ENCODE measurements at regions not wholly inside any gene's neighbourhood (a gene's known extent, or its start where the extent isn't known, plus 50 kb on each side); places are given as distances from the start of the nearest gene placed in this dataset.

DNA sequence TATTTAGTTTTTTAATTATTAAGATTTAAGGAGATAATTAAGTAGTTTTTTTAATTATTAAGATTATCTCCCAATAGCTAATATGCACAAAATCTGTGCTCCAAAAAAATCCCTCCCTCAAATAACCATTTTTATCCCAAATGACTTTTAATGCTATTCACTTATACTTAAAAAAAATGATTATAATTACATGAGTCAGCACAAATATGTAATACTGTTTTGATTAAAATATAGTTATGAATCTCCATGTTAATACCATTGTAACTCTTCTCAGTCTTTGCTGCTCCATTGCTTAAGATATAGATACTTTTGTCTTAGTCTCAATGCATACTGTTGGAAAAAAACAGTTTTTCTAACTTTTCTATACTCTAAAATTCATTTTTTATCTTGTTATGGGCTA lies 1121.1 kb upstream of the ADGRL3 start:
- ChIA-PET CTCF (interaction anchor here (0.7 kb wide), 1 partner anchor 757 kb away, joined by 3 read pairs; no protein-coding TSS in a partner anchor), POLR2A (ENCODE audit: low non-redundant PET) (interaction anchor here (0.7 kb wide), 1 partner anchor 987 kb away, joined by 4 read pairs; no protein-coding TSS in a partner anchor)
- TF ChIP-seq, protein P1, sequence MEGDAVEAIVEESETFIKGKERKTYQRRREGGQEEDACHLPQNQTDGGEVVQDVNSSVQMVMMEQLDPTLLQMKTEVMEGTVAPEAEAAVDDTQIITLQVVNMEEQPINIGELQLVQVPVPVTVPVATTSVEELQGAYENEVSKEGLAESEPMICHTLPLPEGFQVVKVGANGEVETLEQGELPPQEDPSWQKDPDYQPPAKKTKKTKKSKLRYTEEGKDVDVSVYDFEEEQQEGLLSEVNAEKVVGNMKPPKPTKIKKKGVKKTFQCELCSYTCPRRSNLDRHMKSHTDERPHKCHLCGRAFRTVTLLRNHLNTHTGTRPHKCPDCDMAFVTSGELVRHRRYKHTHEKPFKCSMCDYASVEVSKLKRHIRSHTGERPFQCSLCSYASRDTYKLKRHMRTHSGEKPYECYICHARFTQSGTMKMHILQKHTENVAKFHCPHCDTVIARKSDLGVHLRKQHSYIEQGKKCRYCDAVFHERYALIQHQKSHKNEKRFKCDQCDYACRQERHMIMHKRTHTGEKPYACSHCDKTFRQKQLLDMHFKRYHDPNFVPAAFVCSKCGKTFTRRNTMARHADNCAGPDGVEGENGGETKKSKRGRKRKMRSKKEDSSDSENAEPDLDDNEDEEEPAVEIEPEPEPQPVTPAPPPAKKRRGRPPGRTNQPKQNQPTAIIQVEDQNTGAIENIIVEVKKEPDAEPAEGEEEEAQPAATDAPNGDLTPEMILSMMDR (conservative IDR thresholded peaks at IDR 0.05; ENCODE audit: low read depth): no peak
- no peak overlapping the region for H3K27ac ChIP-seq
- DNase-seq (ENCODE audit: low spot score): no peak

DNA sequence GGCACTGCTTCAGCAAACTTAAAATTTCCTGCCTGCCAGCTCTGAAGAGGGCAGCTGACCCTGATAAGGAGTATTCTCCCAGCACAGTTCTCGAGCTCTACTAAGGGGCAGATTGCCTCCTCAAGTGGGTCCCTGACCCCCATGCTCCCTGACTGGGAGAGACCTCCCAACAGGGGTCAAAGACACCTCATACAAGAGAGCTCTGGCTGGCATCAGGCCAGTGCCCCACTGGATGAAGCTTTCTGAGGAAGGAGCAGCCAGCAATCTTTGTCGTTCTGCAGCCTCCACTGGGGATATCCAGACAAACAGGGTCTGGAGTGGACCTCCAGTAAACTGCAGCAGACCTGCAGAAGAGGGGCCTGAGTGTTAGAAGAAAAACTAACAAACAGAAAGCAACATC lies 1118.3 kb upstream of the ADGRL3 start:
- ChIA-PET POLR2A (ENCODE audit: low non-redundant PET) (no interaction called here), CTCF (interaction anchor here (0.7 kb wide), 1 partner anchor 21 kb away, joined by 3 read pairs; no protein-coding TSS in a partner anchor)
- TF ChIP-seq, protein P1 (conservative IDR thresholded peaks at IDR 0.05; ENCODE audit: low read depth): no peak
- DNase-seq (ENCODE audit: low spot score): no peak
- no peak overlapping the region for H3K27ac ChIP-seq

DNA sequence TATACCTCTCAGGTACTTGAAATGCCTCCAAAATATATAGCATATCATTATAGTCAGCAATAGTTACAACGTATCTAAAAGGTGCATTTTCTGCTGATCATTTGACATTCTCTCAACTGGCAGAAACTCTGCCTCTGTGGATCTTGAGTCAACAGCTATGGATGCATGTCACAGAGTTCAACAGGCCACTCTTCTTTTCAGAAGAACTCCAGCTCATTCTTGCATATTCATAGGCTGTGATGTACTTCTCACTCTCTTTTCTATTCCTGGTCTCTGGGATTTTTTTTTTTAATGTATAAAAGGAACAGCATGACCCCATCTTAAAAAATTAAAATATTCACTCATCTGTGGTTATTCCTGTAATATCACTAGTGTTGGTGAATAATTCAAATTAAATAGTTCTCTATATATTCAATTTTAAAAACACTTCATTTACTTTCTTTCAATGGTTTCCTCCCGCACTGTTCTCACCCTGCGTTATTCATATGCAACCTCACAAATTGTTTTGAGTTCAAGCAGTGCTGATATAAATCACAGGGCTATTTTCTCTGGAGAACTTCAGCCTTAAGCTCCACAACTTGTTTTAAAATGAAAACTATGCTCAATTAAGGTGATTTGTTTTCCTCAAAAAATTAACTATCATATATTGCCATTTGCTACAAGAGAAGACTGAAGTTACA lies 1111.2 kb upstream of the ADGRL3 start:
- TF ChIP-seq, protein P1 (conservative IDR thresholded peaks at IDR 0.05; ENCODE audit: low read depth): no peak
- no peak overlapping the region for H3K27ac ChIP-seq
- CTCF ChIA-PET: interaction anchor here (0.6 to 0.7 kb wide), 3 partner anchors 34 to 1329 kb away, joined by 3 read pairs; no protein-coding TSS in a partner anchor
- POLR2A ChIA-PET (ENCODE audit: low non-redundant PET): no interaction called here
- DNase-seq (ENCODE audit: low spot score): no peak

DNA sequence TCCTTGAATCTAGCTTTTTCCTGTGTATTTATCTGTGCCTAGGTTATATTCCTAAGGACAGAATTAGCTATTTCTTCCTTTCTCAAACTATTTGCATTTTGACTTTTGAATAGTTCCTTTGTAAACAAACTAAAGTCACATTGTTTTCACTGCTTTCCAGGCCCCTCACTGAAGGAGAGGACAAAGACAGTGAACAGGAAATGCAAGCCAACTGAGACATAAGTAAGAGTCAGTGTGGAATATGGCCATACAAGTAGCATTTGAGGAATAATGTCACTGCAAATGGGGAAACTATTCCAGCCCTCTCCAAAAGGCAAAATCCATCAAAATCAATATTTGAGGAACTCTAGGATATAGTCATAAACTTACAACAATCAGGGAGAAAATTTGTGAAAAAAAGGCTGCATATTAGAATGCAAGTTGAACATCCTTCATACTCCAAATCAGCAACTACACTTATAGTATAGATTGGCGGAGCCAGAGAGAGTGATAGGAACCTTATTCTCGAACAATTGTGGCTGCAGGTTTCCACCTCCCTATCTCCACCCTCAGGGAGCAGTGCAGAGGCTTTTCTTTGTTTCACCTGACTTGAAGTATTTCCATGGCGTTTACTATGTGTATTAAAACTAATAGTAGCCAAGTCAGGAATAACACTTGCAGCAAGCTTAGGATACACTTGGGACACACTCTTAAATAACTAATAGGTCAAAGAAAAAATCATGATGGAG lies 1110.4 kb upstream of the ADGRL3 start:
- ChIA-PET POLR2A (ENCODE audit: low non-redundant PET) (no interaction called here), CTCF (no interaction called here)
- no peak overlapping the region for H3K27ac ChIP-seq
- TF ChIP-seq, protein P1 (conservative IDR thresholded peaks at IDR 0.05; ENCODE audit: low read depth): no peak
- DNase-seq (ENCODE audit: low spot score): no peak

DNA sequence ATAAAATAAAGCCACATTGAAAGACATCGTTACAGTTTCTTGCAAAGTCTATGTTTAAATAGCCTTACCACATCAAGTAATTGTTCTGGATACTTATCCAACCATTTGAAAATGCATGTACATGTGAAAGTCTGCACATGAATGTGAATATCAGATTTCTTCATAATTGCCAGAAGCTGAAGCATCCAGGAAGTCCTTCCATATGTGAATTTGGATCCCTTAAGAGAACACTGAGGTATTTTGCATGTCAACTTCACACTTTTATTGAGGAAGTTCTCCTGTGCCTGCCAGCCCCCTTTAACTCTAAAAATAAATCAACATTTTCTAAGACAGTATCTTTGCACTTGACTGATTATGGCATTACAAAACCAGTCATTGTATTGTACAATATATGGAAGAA lies 1103.5 kb upstream of the ADGRL3 start:
- no peak overlapping the region for H3K27ac ChIP-seq
- no peak for DNase-seq (ENCODE audit: low spot score)
- TF ChIP-seq, protein P1 (conservative IDR thresholded peaks at IDR 0.05; ENCODE audit: low read depth): no peak
- ChIA-PET POLR2A (ENCODE audit: low non-redundant PET) (no interaction called here), CTCF (no interaction called here)

DNA sequence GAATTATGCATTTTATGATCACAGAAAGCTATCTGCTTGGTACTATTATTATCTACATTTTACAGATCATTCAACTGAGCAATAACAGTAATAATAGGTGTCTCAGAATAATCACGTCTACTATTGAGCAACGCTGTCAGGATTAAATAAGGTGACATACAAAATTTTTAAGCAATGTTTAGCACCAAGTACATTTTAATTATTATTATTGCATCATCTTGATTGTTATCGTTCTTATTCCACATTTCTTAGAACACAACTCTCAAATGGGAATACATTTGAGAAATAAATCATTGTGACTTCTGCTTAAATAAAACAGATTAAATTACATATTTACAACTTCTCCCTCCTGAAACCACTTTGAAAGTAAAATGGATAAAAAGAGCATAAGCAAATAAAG lies 1083.5 kb upstream of the ADGRL3 start:
- TF ChIP-seq, protein P1 (conservative IDR thresholded peaks at IDR 0.05; ENCODE audit: low read depth): no peak
- ChIA-PET POLR2A (ENCODE audit: low non-redundant PET) (no interaction called here), CTCF (no interaction called here)
- DNase-seq (ENCODE audit: low spot score): no peak
- H3K27ac ChIP-seq: no peak overlapping the region

Measured in RWPE1 (cell line).